ENCODE measurements at regions not wholly inside any gene's neighbourhood (a gene's known extent, or its start where the extent isn't known, plus 50 kb on each side); places are given as distances from the start of the nearest gene placed in this dataset.

DNA sequence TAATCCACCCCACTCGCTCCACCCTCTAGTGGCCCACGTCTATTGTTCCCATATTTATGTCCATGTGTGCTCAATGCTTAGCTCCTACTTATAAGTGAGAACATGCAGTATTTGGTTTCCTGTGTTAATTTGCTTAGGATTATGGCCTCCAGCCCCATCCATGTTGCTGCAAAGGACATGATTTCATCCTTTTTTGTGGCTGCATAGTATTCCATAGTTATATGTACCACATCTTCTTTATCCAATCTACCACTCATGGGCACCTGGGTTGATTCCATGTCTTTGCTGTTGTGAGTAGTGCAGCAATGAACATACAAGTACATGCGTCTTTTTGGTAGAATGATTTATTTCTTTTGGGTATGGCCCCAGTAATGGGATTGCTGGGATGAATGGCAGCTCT, 319.9 kb downstream of the DYSF start:
- TF ChIP-seq, protein P1, sequence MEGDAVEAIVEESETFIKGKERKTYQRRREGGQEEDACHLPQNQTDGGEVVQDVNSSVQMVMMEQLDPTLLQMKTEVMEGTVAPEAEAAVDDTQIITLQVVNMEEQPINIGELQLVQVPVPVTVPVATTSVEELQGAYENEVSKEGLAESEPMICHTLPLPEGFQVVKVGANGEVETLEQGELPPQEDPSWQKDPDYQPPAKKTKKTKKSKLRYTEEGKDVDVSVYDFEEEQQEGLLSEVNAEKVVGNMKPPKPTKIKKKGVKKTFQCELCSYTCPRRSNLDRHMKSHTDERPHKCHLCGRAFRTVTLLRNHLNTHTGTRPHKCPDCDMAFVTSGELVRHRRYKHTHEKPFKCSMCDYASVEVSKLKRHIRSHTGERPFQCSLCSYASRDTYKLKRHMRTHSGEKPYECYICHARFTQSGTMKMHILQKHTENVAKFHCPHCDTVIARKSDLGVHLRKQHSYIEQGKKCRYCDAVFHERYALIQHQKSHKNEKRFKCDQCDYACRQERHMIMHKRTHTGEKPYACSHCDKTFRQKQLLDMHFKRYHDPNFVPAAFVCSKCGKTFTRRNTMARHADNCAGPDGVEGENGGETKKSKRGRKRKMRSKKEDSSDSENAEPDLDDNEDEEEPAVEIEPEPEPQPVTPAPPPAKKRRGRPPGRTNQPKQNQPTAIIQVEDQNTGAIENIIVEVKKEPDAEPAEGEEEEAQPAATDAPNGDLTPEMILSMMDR (IDR thresholded peaks at IDR 0.05) = no peak
- TF ChIP-seq POLR2A (IDR thresholded peaks at IDR 0.05) = no peak

All from Peyer's patch (tissue), 4 donors.